Activated T-helper 17 cell treated with anti-CD3 and anti-CD28 coated beads, Interleukin-2, amount 50 U/mL, for 72 hours (primary cell): ENCODE measurements at regions not wholly inside any gene's neighbourhood (a gene's known extent, or its start where the extent isn't known, plus 50 kb on each side); places are given as distances from the start of the nearest gene placed in this dataset.
A peak's percentile ranks its signal among the peaks of the same experiment; 100 is the strongest.
"Not testable (repeated sequence)": the region's sequence is repeated elsewhere in the genome, so short reads cannot be mapped to it uniquely, and the experiment has no call there.

Experiments
- ATAC-seq: fragments of 150-1000 bp; cut with Tn5 transposase; replicated peaks from 2 replicates; pipeline ENCODE4 v1.10.0; 2021; ENCODE audit warnings: mild to moderate bottlenecking, moderate library complexity
- H3K27ac Mint-ChIP-seq: one replicate; pipeline ENCODE4 v1.8.0; 2022; ENCODE audit warnings: mixed read lengths
- H3K27me3 Mint-ChIP-seq: one replicate; pipeline ENCODE4 v1.8.0; 2022; ENCODE audit warnings: mixed read lengths
- H3K36me3 Mint-ChIP-seq: one replicate; pipeline ENCODE4 v1.8.0; 2022; ENCODE audit warnings: low read depth, mild to moderate bottlenecking, mixed read lengths
- H3K4me1 Mint-ChIP-seq: one replicate; pipeline ENCODE4 v1.8.0; 2022; ENCODE audit warnings: mixed read lengths
- H3K4me3 Mint-ChIP-seq: one replicate; pipeline ENCODE4 v1.8.0; 2022; ENCODE audit warnings: mild to moderate bottlenecking, mixed read lengths
- H3K9me3 Mint-ChIP-seq: one replicate; pipeline ENCODE4 v1.8.0; 2022; ENCODE audit warnings: mixed read lengths

- peaks cover 3% of the 10 kb centered on the region for H3K27me3 Mint-ChIP-seq
- H3K9me3 Mint-ChIP-seq = peaks cover 11% of the 10 kb centered on the region
- H3K4me3 Mint-ChIP-seq = no peak overlapping the region
- ATAC-seq = no peak
- H3K27ac Mint-ChIP-seq = no peak overlapping the region
- H3K4me1 Mint-ChIP-seq = no peaks in the 10 kb centered on the region
- no peaks in the 10 kb centered on the region for H3K36me3 Mint-ChIP-seq
These were observed 240.7 kb upstream of the DNAJC19 start for GRCh38 chr3:181230258-181230657.

DNA sequence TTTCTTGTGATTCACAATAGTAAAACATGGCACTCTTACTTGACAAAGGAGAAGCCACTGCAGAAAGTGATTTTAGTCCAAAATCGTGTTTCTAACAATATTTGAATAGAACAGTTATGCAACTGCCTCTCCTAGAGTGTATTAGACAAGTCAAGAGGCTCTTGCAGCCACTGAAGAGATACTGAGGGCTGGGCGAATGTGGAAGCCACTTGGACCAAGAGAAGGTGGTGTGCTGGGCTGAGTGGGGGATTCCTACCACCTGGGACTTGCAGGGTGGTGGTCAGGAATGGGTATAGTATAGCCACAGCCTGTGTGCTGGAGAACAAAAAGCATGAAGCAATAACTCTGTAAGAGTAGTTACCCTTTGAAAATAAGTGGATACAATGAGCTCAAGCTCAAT lies 223.8 kb upstream of the DNAJC19 start:
- no peaks in the 10 kb centered on the region for H3K4me1 Mint-ChIP-seq
- H3K4me3 Mint-ChIP-seq = no peak overlapping the region
- no peaks in the 10 kb centered on the region for H3K9me3 Mint-ChIP-seq
- H3K27me3 Mint-ChIP-seq = no peaks in the 10 kb centered on the region
- no peak for ATAC-seq
- no peak overlapping the region for H3K27ac Mint-ChIP-seq
- no peaks in the 10 kb centered on the region for H3K36me3 Mint-ChIP-seq

GRCh38 chr3:181212271-181212670 lies 222.7 kb upstream of the DNAJC19 start:
- H3K36me3 Mint-ChIP-seq = no peaks in the 10 kb centered on the region
- H3K4me3 Mint-ChIP-seq = no peak overlapping the region
- no peak for ATAC-seq
- no peak overlapping the region for H3K27ac Mint-ChIP-seq
- H3K27me3 Mint-ChIP-seq = no peaks in the 10 kb centered on the region
- no peaks in the 10 kb centered on the region for H3K9me3 Mint-ChIP-seq
- no peaks in the 10 kb centered on the region for H3K4me1 Mint-ChIP-seq

DNA sequence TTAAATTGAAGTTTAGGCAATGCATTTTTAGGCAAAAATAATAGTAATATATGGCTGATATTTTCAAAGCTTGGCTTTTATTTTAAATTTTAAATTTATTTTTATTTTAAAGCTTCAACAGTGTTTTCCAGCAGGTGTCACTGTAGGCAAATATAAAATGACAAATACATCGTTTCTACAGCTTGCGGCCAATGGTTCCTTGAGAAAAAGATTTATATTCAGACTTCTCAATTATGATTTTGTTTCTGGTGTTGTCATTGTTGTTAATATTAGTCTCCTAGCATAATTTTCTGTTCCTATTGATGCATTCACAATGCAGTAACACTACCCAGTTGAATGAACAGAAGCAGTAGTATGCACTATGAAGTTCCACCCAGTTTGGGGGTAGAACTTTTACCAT lies 220.7 kb upstream of the DNAJC19 start:
- no peak for ATAC-seq
- H3K27ac Mint-ChIP-seq = no peak overlapping the region
- no peaks in the 10 kb centered on the region for H3K9me3 Mint-ChIP-seq
- no peaks in the 10 kb centered on the region for H3K27me3 Mint-ChIP-seq
- H3K4me1 Mint-ChIP-seq = no peaks in the 10 kb centered on the region
- no peak overlapping the region for H3K4me3 Mint-ChIP-seq
- H3K36me3 Mint-ChIP-seq = no peaks in the 10 kb centered on the region

GRCh38 chr3:181189556-181189955 lies 200.0 kb upstream of the DNAJC19 start:
- no peak for ATAC-seq
- Mint-ChIP-seq H3K36me3 (no peaks in the 10 kb centered on the region), H3K9me3 (peaks cover 11% of the 10 kb centered on the region), H3K27me3 (peaks cover 12% of the 10 kb centered on the region), H3K4me1 (no peaks in the 10 kb centered on the region), H3K27ac (no peak overlapping the region), H3K4me3 (no peak overlapping the region)

- H3K9me3 Mint-ChIP-seq = no peaks in the 10 kb centered on the region
These were observed 194.2 kb upstream of the DNAJC19 start for GRCh38 chr3:181183764-181184163.

GRCh38 chr3:181183057-181183456 lies 193.5 kb upstream of the DNAJC19 start:
- H3K4me3 Mint-ChIP-seq, H3K4me1 Mint-ChIP-seq, H3K27me3 Mint-ChIP-seq, H3K36me3 Mint-ChIP-seq, H3K9me3 Mint-ChIP-seq, H3K27ac Mint-ChIP-seq, ATAC-seq: not testable (repeated sequence)

More at GRCh38 chr3:181183764-181184163, 194.2 kb upstream of the DNAJC19 start:
- Mint-ChIP-seq H3K4me3 (no peak overlapping the region), H3K27ac (no peak overlapping the region), H3K36me3 (no peaks in the 10 kb centered on the region), H3K27me3 (peaks cover 4% of the 10 kb centered on the region), H3K4me1 (no peaks in the 10 kb centered on the region)
- no peak for ATAC-seq

GRCh38 chr3:181178991-181179390 lies 189.5 kb upstream of the DNAJC19 start:
- peaks cover 4% of the 10 kb centered on the region for H3K27me3 Mint-ChIP-seq
- ATAC-seq = no peak
- H3K4me1 Mint-ChIP-seq = no peaks in the 10 kb centered on the region
- H3K27ac Mint-ChIP-seq = no peak overlapping the region
- H3K36me3 Mint-ChIP-seq = no peaks in the 10 kb centered on the region
- H3K4me3 Mint-ChIP-seq = no peak overlapping the region
- no peaks in the 10 kb centered on the region for H3K9me3 Mint-ChIP-seq

GRCh38 chr3:181176601-181177000 lies 187.1 kb upstream of the DNAJC19 start:
- peaks cover 4% of the 10 kb centered on the region for H3K27me3 Mint-ChIP-seq
- H3K36me3 Mint-ChIP-seq = no peaks in the 10 kb centered on the region
- H3K9me3 Mint-ChIP-seq = no peaks in the 10 kb centered on the region
- H3K27ac Mint-ChIP-seq = no peak overlapping the region
- H3K4me1 Mint-ChIP-seq = no peaks in the 10 kb centered on the region
- no peak for ATAC-seq
- no peak overlapping the region for H3K4me3 Mint-ChIP-seq

GRCh38 chr3:181174676-181175233 lies 185.2 kb upstream of the DNAJC19 start:
- ATAC-seq = no peak
- Mint-ChIP-seq H3K4me1 (no peaks in the 10 kb centered on the region), H3K4me3 (no peak overlapping the region), H3K9me3 (no peaks in the 10 kb centered on the region), H3K27me3 (peaks cover 9% of the 10 kb centered on the region), H3K36me3 (no peaks in the 10 kb centered on the region), H3K27ac (no peak overlapping the region)

DNA sequence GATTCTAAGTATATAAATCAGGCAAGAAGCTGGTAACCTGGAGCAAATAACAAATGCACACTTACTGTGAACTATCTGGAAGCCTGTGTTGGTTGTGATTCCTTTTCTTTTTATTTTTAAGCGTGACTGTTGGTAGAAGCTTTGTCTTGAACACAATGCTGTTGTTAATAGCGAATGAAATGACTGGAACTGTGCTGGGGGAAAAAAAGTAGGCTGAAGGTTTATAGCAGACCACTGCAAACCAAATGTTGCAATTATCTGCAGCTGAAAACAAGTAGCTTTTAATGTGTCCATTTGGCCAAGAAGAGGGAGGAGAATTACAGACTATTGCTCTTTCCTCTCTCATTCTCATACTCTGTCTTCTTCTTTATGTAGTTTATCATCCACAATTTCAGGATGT lies 184.5 kb upstream of the DNAJC19 start:
- Mint-ChIP-seq H3K27ac (no peak overlapping the region), H3K4me3 (no peak overlapping the region), H3K27me3 (peaks cover 5% of the 10 kb centered on the region), H3K9me3 (no peaks in the 10 kb centered on the region), H3K4me1 (no peaks in the 10 kb centered on the region), H3K36me3 (no peaks in the 10 kb centered on the region)
- ATAC-seq = no peak

GRCh38 chr3:181173227-181173626 lies 183.7 kb upstream of the DNAJC19 start:
- ATAC-seq = no peak
- H3K27me3 Mint-ChIP-seq = peaks cover 5% of the 10 kb centered on the region

GRCh38 chr3:181134873-181135272 lies 145.3 kb upstream of the DNAJC19 start:
- H3K36me3 Mint-ChIP-seq = no peaks in the 10 kb centered on the region
- H3K27ac Mint-ChIP-seq = no peak overlapping the region
- no peak overlapping the region for H3K4me3 Mint-ChIP-seq
- H3K4me1 Mint-ChIP-seq = no peaks in the 10 kb centered on the region
- peak; percentile 23 for ATAC-seq
- no peaks in the 10 kb centered on the region for H3K9me3 Mint-ChIP-seq
- H3K27me3 Mint-ChIP-seq = no peaks in the 10 kb centered on the region

More at GRCh38 chr3:181173227-181173626, 183.7 kb upstream of the DNAJC19 start:
- Mint-ChIP-seq H3K9me3 (no peaks in the 10 kb centered on the region), H3K36me3 (no peaks in the 10 kb centered on the region), H3K27ac (no peak overlapping the region), H3K4me1 (no peaks in the 10 kb centered on the region), H3K4me3 (no peak overlapping the region)

DNA sequence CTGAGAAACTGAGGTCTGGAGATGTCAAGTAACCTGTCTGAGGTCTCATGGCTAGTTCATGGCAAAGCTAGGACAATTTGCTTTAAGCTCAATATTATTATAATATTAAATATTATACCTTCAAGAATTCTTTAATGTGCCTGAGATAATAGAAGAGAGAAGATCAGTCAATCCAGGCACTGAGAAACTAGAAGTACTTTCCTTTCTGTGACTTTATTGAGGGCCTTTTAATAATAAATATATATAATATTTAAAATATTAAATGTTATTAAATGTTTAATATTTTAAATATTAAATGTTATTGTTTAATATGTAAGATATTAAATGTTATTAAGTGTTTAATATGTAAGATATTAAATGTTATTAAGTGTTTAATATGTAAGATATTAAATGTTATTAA lies 144.3 kb upstream of the DNAJC19 start:
- no peak for ATAC-seq
- Mint-ChIP-seq H3K4me1 (no peaks in the 10 kb centered on the region), H3K4me3 (no peak overlapping the region), H3K27me3 (no peaks in the 10 kb centered on the region), H3K27ac (no peak overlapping the region), H3K9me3 (no peaks in the 10 kb centered on the region), H3K36me3 (no peaks in the 10 kb centered on the region)

DNA sequence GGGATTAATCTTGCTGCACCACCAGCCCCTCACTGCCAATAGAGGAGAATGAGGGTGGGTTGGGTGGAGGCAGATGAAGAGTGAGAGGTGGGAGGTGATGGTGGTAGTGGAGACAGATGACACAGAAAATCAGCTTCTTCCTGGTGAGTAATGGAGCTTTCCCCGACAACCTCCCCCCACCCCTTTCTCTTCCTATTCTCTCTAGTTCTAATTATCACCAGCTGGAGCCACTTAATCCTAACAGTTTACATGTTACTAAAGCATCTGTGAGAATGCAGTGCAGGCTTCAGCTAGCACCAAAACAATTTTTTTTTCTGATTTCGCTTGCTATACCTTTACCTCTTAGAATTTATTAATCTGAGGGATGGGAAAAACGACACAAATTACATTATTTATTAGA lies 116.1 kb upstream of the DNAJC19 start:
- Mint-ChIP-seq H3K9me3 (peaks cover 13% of the 10 kb centered on the region), H3K4me3 (no peak overlapping the region), H3K36me3 (no peaks in the 10 kb centered on the region), H3K4me1 (no peaks in the 10 kb centered on the region), H3K27ac (no peak overlapping the region), H3K27me3 (no peaks in the 10 kb centered on the region)
- ATAC-seq = no peak

GRCh38 chr3:181103605-181104004 lies 114.1 kb upstream of the DNAJC19 start:
- H3K36me3 Mint-ChIP-seq = no peaks in the 10 kb centered on the region
- H3K9me3 Mint-ChIP-seq = peaks cover 13% of the 10 kb centered on the region
- H3K4me3 Mint-ChIP-seq = no peak overlapping the region
- H3K4me1 Mint-ChIP-seq = no peaks in the 10 kb centered on the region
- no peaks in the 10 kb centered on the region for H3K27me3 Mint-ChIP-seq
- peak; percentile 43 for ATAC-seq
- H3K27ac Mint-ChIP-seq = no peak overlapping the region
